ENCODE measurements at regions not wholly inside any gene's neighbourhood (a gene's known extent, or its start where the extent isn't known, plus 50 kb on each side); places are given as distances from the start of the nearest gene placed in this dataset.

GRCh38 chr12:19010087-19010486 is 119.4 kb upstream of the PLEKHA5 start:
- ChIA-PET CTCF (no interaction called here), POLR2A (no interaction called here)
- H3K36me3 Mint-ChIP-seq (ENCODE audit: low read depth) = no peaks in the 10 kb centered on the region
- intact Hi-C loops (cut with micrococcal nuclease) = no loop called here
- no peaks in the 10 kb centered on the region for H3K4me1 Mint-ChIP-seq (ENCODE audit: low read depth)
- no peak for DNase-seq
- no peak overlapping the region for H3K27ac Mint-ChIP-seq
- ATAC-seq = no peak
- H3K9me3 Mint-ChIP-seq = no peaks in the 10 kb centered on the region
- H3K27me3 Mint-ChIP-seq = no peaks in the 10 kb centered on the region
- no peak for TF ChIP-seq CTCF (IDR thresholded peaks at IDR 0.05)
- no peak overlapping the region for H3K4me3 Mint-ChIP-seq

GRCh38 chr12:19010726-19011125 is 118.8 kb upstream of the PLEKHA5 start:
- intact Hi-C loops (cut with micrococcal nuclease) = no loop called here
- H3K4me3 Mint-ChIP-seq = no peak overlapping the region

DNA sequence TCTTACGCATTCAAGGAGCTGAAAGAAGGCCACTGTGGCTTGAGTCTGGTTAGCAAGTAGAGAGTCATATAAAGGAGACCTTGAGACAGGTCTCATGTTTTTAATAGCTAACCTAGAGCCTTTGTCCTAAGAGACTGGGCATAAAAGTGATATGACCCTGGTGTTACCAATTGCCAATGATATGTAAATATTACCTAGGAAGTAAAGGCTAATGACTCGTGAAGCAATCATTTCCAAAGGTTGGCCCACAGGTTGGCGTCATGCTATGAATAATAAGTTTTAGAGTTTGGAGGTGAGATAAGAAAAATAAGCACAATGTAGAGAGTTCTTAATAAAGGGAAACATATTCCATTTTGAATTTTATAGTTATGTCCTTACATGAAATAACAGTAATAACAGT is 116.6 kb upstream of the PLEKHA5 start:
- DNase-seq (no peak), ATAC-seq (no peak)
- Mint-ChIP-seq H3K27me3 (no peaks in the 10 kb centered on the region), H3K36me3 (ENCODE audit: low read depth) (no peaks in the 10 kb centered on the region), H3K9me3 (no peaks in the 10 kb centered on the region), H3K27ac (no peak overlapping the region), H3K4me1 (ENCODE audit: low read depth) (no peaks in the 10 kb centered on the region), H3K4me3 (no peak overlapping the region)
- ChIA-PET POLR2A (no interaction called here), CTCF (no interaction called here)
- no peak for TF ChIP-seq CTCF (IDR thresholded peaks at IDR 0.05)
- intact Hi-C loops (cut with micrococcal nuclease) = no loop called here

More at GRCh38 chr12:19010726-19011125, 118.8 kb upstream of the PLEKHA5 start:
- POLR2A ChIA-PET = no interaction called here
- Mint-ChIP-seq H3K27me3 (no peaks in the 10 kb centered on the region), H3K4me1 (ENCODE audit: low read depth) (no peaks in the 10 kb centered on the region), H3K27ac (no peak overlapping the region), H3K9me3 (no peaks in the 10 kb centered on the region), H3K36me3 (ENCODE audit: low read depth) (no peaks in the 10 kb centered on the region)
- DNase-seq = no peak
- no peak for TF ChIP-seq CTCF (IDR thresholded peaks at IDR 0.05)
- no peak for ATAC-seq
- CTCF ChIA-PET = interaction anchor here (1.3 kb wide), 1 partner anchor 176 kb away, joined by 3 read pairs; no protein-coding TSS in a partner anchor

DNA sequence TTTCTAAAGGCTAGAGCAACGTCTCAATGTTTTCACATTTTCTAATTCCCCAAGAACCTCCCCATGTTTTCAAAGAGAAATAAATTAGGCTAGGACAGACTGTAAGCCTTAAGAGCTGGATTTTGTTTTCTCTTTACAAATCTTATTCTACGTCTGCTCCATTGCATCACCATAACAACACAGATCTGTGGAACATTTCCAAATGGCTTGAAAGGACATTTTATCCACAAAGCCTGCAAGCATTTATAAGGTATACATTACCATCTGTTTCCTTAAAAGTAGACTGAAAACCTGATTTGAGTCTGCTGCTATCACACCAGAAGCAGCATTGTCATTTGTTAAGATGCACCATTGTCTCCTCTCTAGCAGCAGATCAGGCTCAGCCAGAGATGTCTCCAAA is 115.3 kb upstream of the PLEKHA5 start:
- intact Hi-C loops (cut with micrococcal nuclease) = no loop called here
- H3K4me1 Mint-ChIP-seq (ENCODE audit: low read depth) = no peaks in the 10 kb centered on the region
- ChIA-PET CTCF (no interaction called here), POLR2A (no interaction called here)
- no peak overlapping the region for H3K4me3 Mint-ChIP-seq
- H3K27me3 Mint-ChIP-seq = no peaks in the 10 kb centered on the region
- no peak overlapping the region for H3K27ac Mint-ChIP-seq
- ATAC-seq (no peak), DNase-seq (no peak)
- TF ChIP-seq CTCF (IDR thresholded peaks at IDR 0.05) = no peak
- H3K9me3 Mint-ChIP-seq = no peaks in the 10 kb centered on the region
- H3K36me3 Mint-ChIP-seq (ENCODE audit: low read depth) = no peaks in the 10 kb centered on the region

DNA sequence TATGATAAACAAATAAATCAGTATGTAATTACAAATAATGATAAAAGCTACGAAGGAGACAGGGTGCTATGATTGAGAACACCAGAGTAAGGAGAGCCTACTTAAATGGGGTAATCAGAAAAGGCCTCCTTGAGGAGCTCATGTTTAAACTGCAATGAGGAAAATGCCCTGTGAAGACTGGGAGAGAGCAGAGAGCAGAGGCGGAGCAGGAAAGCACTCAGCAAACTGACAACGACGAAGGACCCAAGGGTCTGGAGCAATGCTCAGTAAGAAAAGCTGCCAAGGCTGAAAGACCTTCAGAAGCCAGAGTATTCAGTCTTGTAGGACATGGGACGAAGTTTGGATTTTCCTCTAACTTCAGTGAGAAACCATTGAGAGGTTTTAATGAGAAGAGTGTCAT is 114.2 kb upstream of the PLEKHA5 start:
- intact Hi-C loops (cut with micrococcal nuclease) = no loop called here
- CTCF ChIA-PET = no interaction called here
- no peaks in the 10 kb centered on the region for H3K9me3 Mint-ChIP-seq
- H3K4me3 Mint-ChIP-seq = no peak overlapping the region
- ATAC-seq = no peak
- no peaks in the 10 kb centered on the region for H3K4me1 Mint-ChIP-seq (ENCODE audit: low read depth)
- TF ChIP-seq CTCF (IDR thresholded peaks at IDR 0.05) = no peak
- no peaks in the 10 kb centered on the region for H3K27me3 Mint-ChIP-seq
- POLR2A ChIA-PET = no interaction called here
- H3K36me3 Mint-ChIP-seq (ENCODE audit: low read depth) = no peaks in the 10 kb centered on the region
- no peak for DNase-seq
- H3K27ac Mint-ChIP-seq = no peak overlapping the region

All from activated CD8-positive, alpha-beta T cell treated with anti-CD3 and anti-CD28 coated beads for 36 hours (primary cell).